Karpas-422 (cell line): ENCODE measurements at regions not wholly inside any gene's neighbourhood (a gene's known extent, or its start where the extent isn't known, plus 50 kb on each side); places are given as distances from the start of the nearest gene placed in this dataset.

Experiments used
- DNase-seq: peaks from one replicate; pipeline ENCODE4 v3.0.0-alpha.2; 2015
- H2AFZ ChIP-seq: fragments of 200-600 bp; sonication (generic); 2 replicates; pipeline ENCODE4 v1.6.1; 2014; ENCODE audit warnings: antibody characterized with exemption, low read length, mixed read lengths
- H3K27ac ChIP-seq: fragments of 200-600 bp; sonication (generic); 2 replicates; pipeline ENCODE4 v1.5.1; 2014; ENCODE audit warnings: mild to moderate bottlenecking, low read length, moderate library complexity
- H3K27me3 ChIP-seq: fragments of 200-600 bp; sonication (generic); 2 replicates; pipeline ENCODE4 v1.6.1; 2014; ENCODE audit warnings: low read length, mixed read lengths
- H3K36me3 ChIP-seq: fragments of 200-600 bp; sonication (generic); 2 replicates; pipeline ENCODE4 v1.6.1; 2014; ENCODE audit warnings: low read length, mixed read lengths; ENCODE audit not compliant: insufficient read depth
- H3K4me1 ChIP-seq: fragments of 200-600 bp; sonication (generic); 2 replicates; pipeline ENCODE4 v1.6.1; 2014; ENCODE audit warnings: mild to moderate bottlenecking, low read length, mixed read lengths
- H3K4me2 ChIP-seq: fragments of 200-600 bp; sonication (generic); 2 replicates; pipeline ENCODE4 v1.6.1; 2014; ENCODE audit warnings: low read length, low read depth, mild to moderate bottlenecking; ENCODE audit not compliant: poor library complexity, severe bottlenecking
- H3K4me3 ChIP-seq: fragments of 200-600 bp; sonication (generic); 2 replicates; pipeline ENCODE4 v1.5.1; 2014; ENCODE audit warnings: mild to moderate bottlenecking, antibody characterized with exemption, low read length, mixed read lengths
- H3K79me2 ChIP-seq: fragments of 200-600 bp; sonication (generic); 2 replicates; pipeline ENCODE4 v1.6.1; 2014; ENCODE audit warnings: mild to moderate bottlenecking, low read length, mixed read lengths
- H3K9ac ChIP-seq: fragments of 200-600 bp; sonication (generic); 2 replicates; pipeline ENCODE4 v1.6.0; 2014; ENCODE audit warnings: low read length
- H3K9me2 ChIP-seq: fragments of 200-600 bp; sonication (generic), shearing (Covaris generic); replicated peaks from 2 replicates; pipeline ENCODE4 v1.6.0; 2014; ENCODE audit warnings: mild to moderate bottlenecking, low read length, moderate library complexity; ENCODE audit not compliant: insufficient read depth
- H3K9me3 ChIP-seq: fragments of 300-700, 200-600 bp; sonication (generic); 2 replicates; pipeline ENCODE4 v1.6.1; 2014; ENCODE audit warnings: low read length, mixed read lengths
- H4K20me1 ChIP-seq: fragments of 200-600 bp; sonication (generic); 2 replicates; pipeline ENCODE4 v1.6.1; 2014; ENCODE audit warnings: mild to moderate bottlenecking, antibody characterized with exemption, low read length, low read depth; ENCODE audit not compliant: insufficient read depth

DNA sequence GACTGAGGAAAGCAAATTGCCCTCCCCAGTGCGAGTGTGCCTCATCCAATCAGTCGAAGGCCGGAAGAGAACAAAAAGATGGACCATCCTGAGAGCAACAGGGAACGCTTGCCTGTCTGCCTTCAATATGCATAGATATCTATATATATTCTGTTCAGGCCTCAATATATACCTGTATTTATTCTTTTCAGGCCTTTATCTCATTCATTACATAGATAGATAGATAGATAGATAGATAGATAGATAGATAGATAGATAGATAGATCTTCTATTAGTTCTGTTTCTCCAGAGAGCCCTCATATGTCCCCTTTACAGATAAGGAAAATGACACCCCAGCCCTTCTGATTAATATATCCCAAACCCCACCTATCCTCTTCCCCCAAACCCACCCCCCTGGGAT is 55.1 kb upstream of the LMO2 start:
- Histone ChIP-seq H3K9me3 (no peaks in the 10 kb centered on the region), H2AFZ (no peak overlapping the region), H3K27ac (no peak overlapping the region), H3K79me2 (no peaks in the 10 kb centered on the region), H4K20me1 (no peaks in the 10 kb centered on the region; the same call in 1 of the 2 replicates), H3K27me3 (no peaks in the 10 kb centered on the region), H3K36me3 (no peaks in the 10 kb centered on the region), H3K4me3 (no peak overlapping the region), H3K4me1 (peaks cover 13% of the 10 kb centered on the region), H3K4me2 (no peak overlapping the region), H3K9me2 (no peaks in the 10 kb centered on the region), H3K9ac (no peak overlapping the region)
- no peak for DNase-seq

DNA sequence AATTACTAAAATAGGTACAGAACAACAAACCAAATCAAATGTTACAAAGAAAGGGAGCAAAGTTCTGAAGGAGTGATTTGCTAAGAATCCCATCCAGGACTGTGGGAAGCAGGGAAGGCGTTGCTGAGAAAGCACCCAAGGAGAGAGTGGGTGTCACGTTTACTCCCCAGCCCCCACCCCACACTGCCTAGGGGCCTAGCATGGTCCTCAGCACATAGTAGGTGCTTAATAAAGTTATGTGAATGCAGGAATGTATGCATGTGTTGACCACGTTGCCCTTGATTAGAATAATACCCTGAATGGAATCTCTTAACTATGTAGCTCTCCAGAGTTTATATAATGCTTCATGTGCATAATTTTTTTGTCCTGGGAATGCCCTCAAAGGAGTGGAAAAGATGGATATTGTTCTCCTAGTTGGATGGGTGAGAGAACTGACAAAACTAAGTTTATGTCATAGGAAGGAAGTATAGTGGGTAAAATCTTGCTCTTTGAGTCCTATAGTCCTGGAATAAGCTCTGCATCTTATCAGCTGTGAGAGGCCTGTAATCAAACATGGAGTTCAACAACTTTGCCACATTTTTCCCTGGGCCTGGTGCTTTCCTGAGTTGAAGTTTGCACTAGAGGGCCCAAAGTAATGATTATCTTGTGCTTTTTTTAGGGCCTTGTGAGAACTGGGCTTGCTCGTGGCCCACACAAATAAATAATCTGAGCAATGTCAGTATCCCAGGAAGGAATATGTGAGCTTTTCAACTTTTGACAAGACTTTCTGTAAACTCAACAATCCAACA is 53.8 kb upstream of the LMO2 start:
- H3K36me3 ChIP-seq: no peaks in the 10 kb centered on the region
- no peaks in the 10 kb centered on the region for H3K27me3 ChIP-seq
- no peak for DNase-seq
- no peaks in the 10 kb centered on the region for H3K9me3 ChIP-seq
- H3K79me2 ChIP-seq: no peaks in the 10 kb centered on the region
- H4K20me1 ChIP-seq: no peaks in the 10 kb centered on the region; the same call in 1 of the 2 replicates
- no peak overlapping the region for H3K4me3 ChIP-seq
- H3K27ac ChIP-seq: no peak overlapping the region
- H3K4me2 ChIP-seq: no peak overlapping the region
- H2AFZ ChIP-seq: no peak overlapping the region
- H3K9ac ChIP-seq: no peak overlapping the region
- H3K4me1 ChIP-seq: peaks cover 13% of the 10 kb centered on the region
- H3K9me2 ChIP-seq: no peaks in the 10 kb centered on the region

DNA sequence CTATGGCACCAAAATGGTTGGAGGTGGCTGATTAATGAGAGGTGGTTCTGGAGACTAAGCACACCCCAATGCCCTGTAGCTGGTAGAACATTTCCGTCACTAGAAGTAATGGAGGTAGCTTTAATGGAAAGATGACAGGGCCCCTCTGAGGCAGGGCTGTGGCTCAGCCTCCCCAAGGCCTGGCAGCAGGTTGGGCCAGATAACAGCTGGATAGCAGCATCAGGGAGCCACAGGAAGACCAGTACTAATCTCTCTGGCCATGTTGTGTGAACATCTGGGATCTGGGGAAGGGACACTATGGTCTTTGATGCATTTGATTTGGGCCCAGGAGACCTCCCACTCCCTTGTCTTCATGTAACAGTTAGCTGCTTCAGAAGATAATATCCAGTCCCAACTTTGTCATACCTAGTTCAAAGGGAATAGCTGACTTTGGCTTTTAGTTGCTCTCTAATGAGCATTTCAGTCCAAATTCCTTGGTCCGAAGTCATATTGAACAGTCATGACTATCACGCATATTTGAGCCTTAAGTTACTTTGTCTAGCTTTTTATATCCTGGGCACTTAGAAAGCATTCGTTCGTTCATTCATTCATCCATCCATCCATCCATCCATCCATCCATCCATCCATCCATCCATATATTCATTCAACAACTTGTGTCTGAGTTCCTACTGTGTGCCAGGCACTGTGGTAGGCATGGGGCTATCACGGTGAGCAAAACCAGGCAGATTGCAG is 53.0 kb upstream of the LMO2 start:
- Histone ChIP-seq H2AFZ (no peak overlapping the region), H3K9me3 (no peaks in the 10 kb centered on the region), H3K4me3 (no peak overlapping the region), H3K4me1 (peaks cover 19% of the 10 kb centered on the region), H3K79me2 (no peaks in the 10 kb centered on the region), H3K27ac (no peak overlapping the region), H3K4me2 (no peak overlapping the region), H3K9me2 (no peaks in the 10 kb centered on the region), H3K36me3 (no peaks in the 10 kb centered on the region), H3K27me3 (no peaks in the 10 kb centered on the region), H4K20me1 (no peaks in the 10 kb centered on the region; the same call in 1 of the 2 replicates), H3K9ac (no peak overlapping the region)
- DNase-seq: no peak

DNA sequence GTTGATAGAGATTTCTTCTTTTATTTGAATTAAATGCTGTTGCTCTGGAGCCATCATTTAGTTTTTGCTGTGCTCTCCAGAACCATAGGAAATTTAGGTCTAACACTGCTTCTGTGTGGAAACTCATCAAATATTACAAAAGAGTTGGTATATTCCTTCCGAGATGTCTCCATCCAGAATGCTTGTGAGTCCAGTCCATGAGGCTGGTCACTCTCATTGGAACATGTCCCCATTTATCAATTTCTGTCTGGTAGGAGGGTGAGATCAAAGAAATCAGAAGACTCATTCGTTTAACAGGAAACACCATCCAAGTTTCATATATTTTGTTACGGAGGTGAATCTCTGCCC is 52.4 kb upstream of the LMO2 start:
- no peak overlapping the region for H3K4me2 ChIP-seq
- H3K9me2 ChIP-seq: no peaks in the 10 kb centered on the region
- peaks cover 19% of the 10 kb centered on the region for H3K4me1 ChIP-seq
- H3K79me2 ChIP-seq: no peaks in the 10 kb centered on the region
- no peaks in the 10 kb centered on the region for H3K36me3 ChIP-seq
- H3K9ac ChIP-seq: no peak overlapping the region
- no peak for DNase-seq
- no peaks in the 10 kb centered on the region for H3K27me3 ChIP-seq
- no peaks in the 10 kb centered on the region for H3K9me3 ChIP-seq
- no peak overlapping the region for H3K4me3 ChIP-seq
- no peak overlapping the region for H2AFZ ChIP-seq
- H4K20me1 ChIP-seq: no peaks in the 10 kb centered on the region; the same call in 1 of the 2 replicates
- no peak overlapping the region for H3K27ac ChIP-seq

DNA sequence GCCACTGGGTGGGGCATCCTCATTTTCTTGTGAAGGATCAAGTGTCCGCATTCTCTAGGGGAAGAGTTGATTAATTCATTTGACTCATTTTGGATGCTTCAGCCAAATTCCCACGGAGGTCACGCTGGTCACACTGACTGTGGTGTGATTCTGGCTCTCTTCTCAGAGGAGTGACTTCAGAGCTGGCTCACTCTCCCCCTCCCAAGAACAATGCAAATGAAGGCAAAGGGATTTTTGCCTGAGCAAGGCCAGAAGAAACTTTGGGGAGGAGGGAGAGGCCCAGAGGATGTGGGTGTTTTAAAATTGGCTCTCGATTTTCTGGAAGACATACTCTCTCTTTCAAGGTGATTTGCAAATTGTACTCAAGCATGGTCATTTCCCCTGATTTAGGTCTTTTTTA is 51.1 kb upstream of the LMO2 start:
- no peak overlapping the region for H2AFZ ChIP-seq
- no peaks in the 10 kb centered on the region for H3K27me3 ChIP-seq
- H4K20me1 ChIP-seq: no peaks in the 10 kb centered on the region; the same call in 1 of the 2 replicates
- H3K79me2 ChIP-seq: no peaks in the 10 kb centered on the region
- peak overlapping the region; percentile 30 for H3K4me2 ChIP-seq
- DNase-seq: peak; percentile 77
- H3K4me3 ChIP-seq: no peak overlapping the region
- H3K36me3 ChIP-seq: no peaks in the 10 kb centered on the region
- H3K9me2 ChIP-seq: no peaks in the 10 kb centered on the region
- no peaks in the 10 kb centered on the region for H3K9me3 ChIP-seq
- H3K27ac ChIP-seq: no peak overlapping the region
- peaks cover 19% of the 10 kb centered on the region for H3K4me1 ChIP-seq
- no peak overlapping the region for H3K9ac ChIP-seq

DNA sequence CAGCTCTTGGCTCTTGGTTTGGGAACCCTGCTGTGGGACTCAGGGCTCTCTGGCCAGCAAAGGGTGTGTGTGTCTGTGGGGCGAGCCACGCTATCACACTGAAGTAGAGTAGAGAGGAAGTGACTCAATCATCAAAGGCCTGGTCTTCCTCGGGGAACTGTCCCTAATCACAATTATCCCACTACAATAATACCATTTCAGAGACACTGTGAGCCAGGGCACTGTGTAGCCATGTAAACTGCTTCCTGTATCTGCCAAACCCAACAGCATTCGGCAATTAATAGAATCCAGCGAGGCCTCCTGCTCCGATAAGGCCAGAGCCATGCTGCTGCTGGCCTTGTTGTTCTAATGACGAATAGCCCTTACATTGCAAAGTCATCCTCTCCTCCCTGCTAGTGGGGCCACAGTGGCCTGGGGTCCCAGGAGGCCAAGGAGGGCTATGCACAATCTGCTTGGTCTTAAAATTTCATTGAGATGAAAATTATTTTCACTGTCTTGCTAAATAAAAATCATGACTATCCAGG is 49.8 kb upstream of the LMO2 start:
- no peak overlapping the region for H3K4me3 ChIP-seq
- H3K9me3 ChIP-seq: no peaks in the 10 kb centered on the region
- peaks cover 19% of the 10 kb centered on the region for H3K4me1 ChIP-seq
- H3K27ac ChIP-seq: no peak overlapping the region
- no peaks in the 10 kb centered on the region for H3K36me3 ChIP-seq
- no peaks in the 10 kb centered on the region for H3K9me2 ChIP-seq
- H3K9ac ChIP-seq: no peak overlapping the region
- no peaks in the 10 kb centered on the region for H3K79me2 ChIP-seq
- H3K4me2 ChIP-seq: no peak overlapping the region
- no peak for DNase-seq
- H3K27me3 ChIP-seq: no peaks in the 10 kb centered on the region
- H2AFZ ChIP-seq: no peak overlapping the region
- peaks cover under 1% of the 10 kb centered on the region; the same call in 1 of the 2 replicates for H4K20me1 ChIP-seq
